ENCODE measurements at regions not wholly inside any gene's neighbourhood (a gene's known extent, or its start where the extent isn't known, plus 50 kb on each side); places are given as distances from the start of the nearest gene placed in this dataset.
"Not testable (repeated sequence)": the region's sequence is repeated elsewhere in the genome, so short reads cannot be mapped to it uniquely, and the experiment has no call there.

GRCh38 chr1:41976671-41977070, 57.9 kb upstream of the HIVEP3 start:
- intact Hi-C loops (cut with micrococcal nuclease), result no loop called here
- CTCF ChIA-PET, result no interaction called here
- H3K4me3 Mint-ChIP-seq, result no peak overlapping the region
- peaks cover 14% of the 10 kb centered on the region for H3K4me1 Mint-ChIP-seq (ENCODE audit: low read depth)
- H3K9me3 Mint-ChIP-seq, result no peaks in the 10 kb centered on the region
- H3K36me3 Mint-ChIP-seq (ENCODE audit: low read depth), result no peaks in the 10 kb centered on the region
- no peak overlapping the region for H3K27ac Mint-ChIP-seq
- no peak for DNase-seq
- no peaks in the 10 kb centered on the region for H3K27me3 Mint-ChIP-seq (ENCODE audit: low read depth)

DNA sequence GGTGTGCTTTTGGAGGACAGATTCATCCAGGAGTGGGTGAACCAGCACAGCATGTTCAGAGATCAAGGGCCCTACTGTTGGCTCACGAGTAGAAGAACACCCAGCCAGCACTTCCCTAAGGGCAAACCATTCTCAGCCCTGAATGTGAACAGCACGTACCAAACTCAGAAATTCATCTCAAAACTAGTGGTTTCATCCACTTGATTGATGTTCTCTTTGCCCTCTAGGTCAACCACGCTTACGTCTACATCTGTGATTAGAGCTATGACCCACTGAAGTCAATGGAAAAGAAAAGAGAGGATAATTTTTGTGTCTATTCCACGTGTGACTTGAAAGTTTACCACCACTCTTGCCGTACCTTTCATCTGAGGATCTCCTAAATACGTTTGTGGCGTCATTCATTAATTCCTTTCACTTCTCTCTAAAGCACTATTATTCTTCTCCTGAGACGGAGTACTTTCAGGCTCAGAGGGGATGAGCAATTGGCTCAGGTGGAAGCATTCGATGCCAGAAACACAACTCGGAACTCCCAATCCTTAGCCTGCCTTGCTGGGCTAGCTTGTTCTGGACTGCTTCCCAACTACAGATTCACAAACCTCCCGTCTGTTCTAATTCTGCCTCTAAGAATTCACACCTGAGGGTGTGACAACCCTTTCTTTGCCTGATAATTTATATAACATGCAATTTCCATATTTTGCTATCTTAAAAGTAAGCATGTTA, 57.3 kb upstream of the HIVEP3 start:
- H3K27me3 Mint-ChIP-seq (ENCODE audit: low read depth), result no peaks in the 10 kb centered on the region
- DNase-seq, result no peak
- no peaks in the 10 kb centered on the region for H3K9me3 Mint-ChIP-seq
- CTCF ChIA-PET, result no interaction called here
- H3K27ac Mint-ChIP-seq, result no peak overlapping the region
- no peaks in the 10 kb centered on the region for H3K36me3 Mint-ChIP-seq (ENCODE audit: low read depth)
- no peak overlapping the region for H3K4me3 Mint-ChIP-seq
- intact Hi-C loops (cut with micrococcal nuclease), result no loop called here
- peaks cover 8% of the 10 kb centered on the region for H3K4me1 Mint-ChIP-seq (ENCODE audit: low read depth)

DNA sequence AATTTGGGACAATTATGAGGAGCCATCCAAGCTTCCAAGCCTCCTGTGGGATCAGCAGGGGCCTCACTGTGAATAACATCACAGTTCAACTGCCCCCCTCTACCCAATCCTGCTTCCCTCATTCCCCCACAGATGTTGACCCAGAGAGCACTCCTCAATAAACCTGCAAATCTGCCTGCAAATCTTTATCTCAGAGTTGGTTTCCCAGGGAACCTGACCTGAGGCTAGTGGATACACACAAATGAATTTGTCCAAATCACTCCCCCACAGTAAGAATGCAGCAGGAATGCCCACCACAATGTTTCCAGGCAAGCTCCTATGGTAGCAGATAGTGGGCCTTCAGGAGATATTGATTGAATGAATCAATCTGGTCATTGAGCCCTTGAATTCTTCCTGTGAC, 56.4 kb upstream of the HIVEP3 start:
- H3K36me3 Mint-ChIP-seq (ENCODE audit: low read depth), result no peaks in the 10 kb centered on the region
- H3K4me1 Mint-ChIP-seq (ENCODE audit: low read depth), result peaks cover 6% of the 10 kb centered on the region
- CTCF ChIA-PET, result no interaction called here
- DNase-seq, result no peak
- no peaks in the 10 kb centered on the region for H3K9me3 Mint-ChIP-seq
- H3K4me3 Mint-ChIP-seq, result no peak overlapping the region
- H3K27ac Mint-ChIP-seq, result no peak overlapping the region
- H3K27me3 Mint-ChIP-seq (ENCODE audit: low read depth), result no peaks in the 10 kb centered on the region
- intact Hi-C loops (cut with micrococcal nuclease), result no loop called here

DNA sequence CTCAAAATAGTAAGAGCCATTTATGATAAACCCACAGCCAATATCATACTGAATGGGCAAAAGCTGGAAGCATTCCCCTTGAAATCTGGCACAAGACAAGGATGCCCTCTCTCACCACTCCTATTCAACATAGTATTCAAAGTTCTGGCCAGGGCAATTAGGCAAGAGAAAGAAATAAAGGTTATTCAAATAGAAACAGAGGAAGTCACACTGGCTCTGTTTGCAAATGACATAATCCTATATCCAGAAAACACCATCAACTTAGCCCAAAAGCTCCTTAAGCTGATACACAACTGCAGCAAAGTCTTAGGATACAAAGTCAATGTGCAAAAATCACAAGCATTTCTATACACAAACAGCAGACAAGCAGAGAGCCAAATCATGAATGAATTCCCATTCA, 49.8 kb upstream of the HIVEP3 start:
- H3K36me3 Mint-ChIP-seq (ENCODE audit: low read depth); H3K27me3 Mint-ChIP-seq (ENCODE audit: low read depth); H3K27ac Mint-ChIP-seq; DNase-seq; H3K4me3 Mint-ChIP-seq; CTCF ChIA-PET; H3K4me1 Mint-ChIP-seq (ENCODE audit: low read depth); intact Hi-C loops (cut with micrococcal nuclease): not testable (repeated sequence)
- H3K9me3 Mint-ChIP-seq, result peaks cover 10% of the 10 kb centered on the region
